Testis (tissue), 2 donors: ENCODE measurements at regions not wholly inside any gene's neighbourhood (a gene's known extent, or its start where the extent isn't known, plus 50 kb on each side); places are given as distances from the start of the nearest gene placed in this dataset.

Experiments
- CTCF ChIP-seq, 3 experiments: fragments of 450-650 bp in 2 of 3; fragments of 200-600 bp in 1 of 3; sonication (generic) in 1 of 3; IDR thresholded peaks; one replicate each; pipeline ENCODE4 v1.5.1; 2016 to 2019; ENCODE audit warnings: antibody characterized with exemption in 3 of 3, mild to moderate bottlenecking in 2 of 3, moderate library complexity in 1 of 3
- POLR2A ChIP-seq: fragments of 450-650 bp; IDR thresholded peaks from one replicate; pipeline ENCODE4 v1.6.1; 2017; ENCODE audit warnings: antibody characterized with exemption, mild to moderate bottlenecking, moderate library complexity

GRCh38 chr10:28431139-28431538 lies 101.8 kb upstream of the WAC start:
- TF ChIP-seq CTCF (IDR thresholded peaks at IDR 0.05) (no peak), POLR2A (no peak)
